HL-60 (cell line): ENCODE measurements at regions not wholly inside any gene's neighbourhood (a gene's known extent, or its start where the extent isn't known, plus 50 kb on each side); places are given as distances from the start of the nearest gene placed in this dataset.

Experiments
- DNase-seq, 2 experiments: peaks; one replicate each; pipeline ENCODE4 v3.0.0-alpha.2; 2010 to 2020; ENCODE audit warnings: low read depth in 1 of 2, low spot score in 1 of 2
- H3K27ac ChIP-seq: fragments of 250-450 bp; sonication (Bioruptor Pico); replicated peaks from 2 replicates; pipeline ENCODE4 v1.5.1; 2020; ENCODE audit warnings: mild to moderate bottlenecking, moderate library complexity
- H3K27me3 ChIP-seq: fragments of 250-450 bp; sonication (Bioruptor Pico); 2 replicates; pipeline ENCODE4 v1.5.1; 2021; ENCODE audit warnings: mild to moderate bottlenecking, moderate library complexity; ENCODE audit not compliant: insufficient read depth, poor library complexity, severe bottlenecking
- H3K4me3 ChIP-seq: replicated peaks from 2 replicates; pipeline ENCODE4 v1.5.1; 2011; ENCODE audit warnings: mild to moderate bottlenecking, control low read depth, low read length; ENCODE audit not compliant: insufficient read depth
- CTCF ChIP-seq: IDR thresholded peaks from one replicate; pipeline ENCODE4 v1.5.1; 2011; ENCODE audit warnings: low read length, control low read depth, inconsistent platforms; ENCODE audit not compliant: insufficient read depth
- GABPA ChIP-seq: IDR thresholded peaks from 2 replicates; pipeline ENCODE4 v1.6.1; 2012; ENCODE audit warnings: low read depth
- POLR2AphosphoS5 ChIP-seq: IDR thresholded peaks from 2 replicates; pipeline ENCODE4 v1.6.1; 2012; ENCODE audit warnings: low read depth
- SPI1 ChIP-seq: IDR thresholded peaks from 2 replicates; pipeline ENCODE4 v1.6.1; 2012; ENCODE audit warnings: low read depth, mild to moderate bottlenecking, borderline replicate concordance
- TF ChIP-seq, protein P1 (sequence below): IDR thresholded peaks from 2 replicates; pipeline ENCODE4 v1.6.1; 2012; ENCODE audit warnings: low read depth; ENCODE audit not compliant: insufficient replicate concordance

- no peak for DNase-seq
- no peak overlapping the region for H3K27ac ChIP-seq
- TF ChIP-seq POLR2AphosphoS5 (no peak), GABPA (no peak), CTCF (no peak), SPI1 (no peak)
- no peak overlapping the region for H3K4me3 ChIP-seq
- H3K27me3 ChIP-seq, result no peaks in the 10 kb centered on the region
Measured at GRCh38 chr7:47044625-47045024, 537.3 kb downstream of the TNS3 start.

GRCh38 chr7:47043304-47043703 is 538.6 kb downstream of the TNS3 start:
- no peak for DNase-seq

GRCh38 chr7:47042669-47043068 is 539.2 kb downstream of the TNS3 start:
- no peak for DNase-seq
- Histone ChIP-seq H3K4me3 (no peak overlapping the region), H3K27ac (no peak overlapping the region), H3K27me3 (no peaks in the 10 kb centered on the region)
- TF ChIP-seq, protein P1, sequence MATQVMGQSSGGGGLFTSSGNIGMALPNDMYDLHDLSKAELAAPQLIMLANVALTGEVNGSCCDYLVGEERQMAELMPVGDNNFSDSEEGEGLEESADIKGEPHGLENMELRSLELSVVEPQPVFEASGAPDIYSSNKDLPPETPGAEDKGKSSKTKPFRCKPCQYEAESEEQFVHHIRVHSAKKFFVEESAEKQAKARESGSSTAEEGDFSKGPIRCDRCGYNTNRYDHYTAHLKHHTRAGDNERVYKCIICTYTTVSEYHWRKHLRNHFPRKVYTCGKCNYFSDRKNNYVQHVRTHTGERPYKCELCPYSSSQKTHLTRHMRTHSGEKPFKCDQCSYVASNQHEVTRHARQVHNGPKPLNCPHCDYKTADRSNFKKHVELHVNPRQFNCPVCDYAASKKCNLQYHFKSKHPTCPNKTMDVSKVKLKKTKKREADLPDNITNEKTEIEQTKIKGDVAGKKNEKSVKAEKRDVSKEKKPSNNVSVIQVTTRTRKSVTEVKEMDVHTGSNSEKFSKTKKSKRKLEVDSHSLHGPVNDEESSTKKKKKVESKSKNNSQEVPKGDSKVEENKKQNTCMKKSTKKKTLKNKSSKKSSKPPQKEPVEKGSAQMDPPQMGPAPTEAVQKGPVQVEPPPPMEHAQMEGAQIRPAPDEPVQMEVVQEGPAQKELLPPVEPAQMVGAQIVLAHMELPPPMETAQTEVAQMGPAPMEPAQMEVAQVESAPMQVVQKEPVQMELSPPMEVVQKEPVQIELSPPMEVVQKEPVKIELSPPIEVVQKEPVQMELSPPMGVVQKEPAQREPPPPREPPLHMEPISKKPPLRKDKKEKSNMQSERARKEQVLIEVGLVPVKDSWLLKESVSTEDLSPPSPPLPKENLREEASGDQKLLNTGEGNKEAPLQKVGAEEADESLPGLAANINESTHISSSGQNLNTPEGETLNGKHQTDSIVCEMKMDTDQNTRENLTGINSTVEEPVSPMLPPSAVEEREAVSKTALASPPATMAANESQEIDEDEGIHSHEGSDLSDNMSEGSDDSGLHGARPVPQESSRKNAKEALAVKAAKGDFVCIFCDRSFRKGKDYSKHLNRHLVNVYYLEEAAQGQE, result no peak

More at GRCh38 chr7:47043304-47043703, 538.6 kb downstream of the TNS3 start:
- no peaks in the 10 kb centered on the region for H3K27me3 ChIP-seq
- no peak overlapping the region for H3K4me3 ChIP-seq
- TF ChIP-seq GABPA (no peak), CTCF (no peak), SPI1 (no peak), POLR2AphosphoS5 (no peak)
- H3K27ac ChIP-seq, result no peak overlapping the region

- TF ChIP-seq, protein P1, result no peak
- TF ChIP-seq GABPA, result no peak
- no peak for TF ChIP-seq CTCF
- no peak for TF ChIP-seq SPI1
- TF ChIP-seq POLR2AphosphoS5, result no peak
- Histone ChIP-seq H3K27ac (no peak overlapping the region), H3K4me3 (no peak overlapping the region), H3K27me3 (no peaks in the 10 kb centered on the region)
- DNase-seq, result no peak
Measured at GRCh38 chr7:47040795-47041347, 541.0 kb downstream of the TNS3 start.
